ENCODE measurements at regions not wholly inside any gene's neighbourhood (a gene's known extent, or its start where the extent isn't known, plus 50 kb on each side); places are given as distances from the start of the nearest gene placed in this dataset.
"Not testable (repeated sequence)": the region's sequence is repeated elsewhere in the genome, so short reads cannot be mapped to it uniquely, and the experiment has no call there.

- intact Hi-C loops (cut with DNase I): no loop called here
- Histone ChIP-seq H3K4me3 (no peak overlapping the region), H3K27ac (no peak overlapping the region), H3K4me1 (no peaks in the 10 kb centered on the region), H3K36me3 (no peaks in the 10 kb centered on the region), H3K27me3 (ENCODE audit: low read depth) (no peaks in the 10 kb centered on the region), H3K9me3 (peaks cover 13% of the 10 kb centered on the region)
- no peak for TF ChIP-seq CTCF (IDR thresholded peaks at IDR 0.05)
- ATAC-seq: no peak
- no peak for DNase-seq
Observed at GRCh38 chr6:122268394-122268793, 131.1 kb upstream of the HSF2 start.

GRCh38 chr6:122276637-122277036, 122.8 kb upstream of the HSF2 start:
- no peak for TF ChIP-seq CTCF (IDR thresholded peaks at IDR 0.05)
- no peak for DNase-seq
- Histone ChIP-seq H3K9me3 (no peaks in the 10 kb centered on the region), H3K4me1 (no peaks in the 10 kb centered on the region), H3K36me3 (no peaks in the 10 kb centered on the region), H3K27me3 (ENCODE audit: low read depth) (no peaks in the 10 kb centered on the region), H3K27ac (no peak overlapping the region), H3K4me3 (no peak overlapping the region)
- intact Hi-C loops (cut with DNase I): no loop called here
- ATAC-seq: no peak

DNA sequence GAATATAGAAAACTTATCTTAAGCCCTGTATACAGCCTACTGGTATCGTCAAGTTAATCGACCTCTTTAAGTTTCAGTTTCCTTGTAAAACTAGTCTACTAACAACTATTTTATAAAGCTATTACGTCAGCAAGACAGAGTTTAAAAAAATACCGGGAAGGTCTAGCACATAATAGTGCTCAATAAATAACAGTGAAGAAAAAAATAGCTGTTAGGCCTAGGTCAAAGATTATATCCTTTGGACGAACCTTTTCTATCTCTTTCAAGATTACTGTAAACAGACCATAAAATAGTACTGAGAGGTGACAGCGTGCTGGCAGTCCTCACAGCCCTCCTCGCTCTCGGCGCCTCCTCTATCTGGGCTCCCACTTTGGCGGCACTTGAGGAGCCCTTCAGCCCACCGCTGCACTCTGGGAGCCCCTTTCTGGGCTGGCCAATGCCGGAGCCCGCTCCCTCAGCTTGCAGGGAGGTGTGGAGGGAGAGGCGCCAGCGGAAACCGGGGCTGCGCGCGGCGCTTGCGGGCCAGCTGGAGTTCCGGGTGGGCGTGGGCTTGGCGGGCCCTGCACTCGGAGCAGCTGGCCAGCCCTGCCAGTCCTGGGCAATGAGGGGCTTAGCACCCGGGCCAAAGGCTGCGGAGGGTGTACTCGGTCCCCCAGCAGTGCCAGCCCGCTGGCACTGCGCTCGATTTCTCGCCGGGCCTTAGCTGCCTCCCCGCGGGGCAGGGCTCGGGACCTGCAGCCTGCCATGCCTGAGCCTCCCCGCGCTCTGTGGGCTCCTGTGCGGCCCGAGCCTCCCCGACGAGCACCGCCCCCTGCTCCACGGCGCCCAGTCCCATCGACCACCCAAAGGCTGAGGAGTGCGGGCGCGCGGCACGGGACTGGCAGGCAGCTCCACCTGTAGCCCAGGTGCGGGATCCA, 119.1 kb upstream of the HSF2 start:
- ATAC-seq; H3K36me3 ChIP-seq; H3K4me1 ChIP-seq; H3K4me3 ChIP-seq; H3K27me3 ChIP-seq (ENCODE audit: low read depth); H3K27ac ChIP-seq; H3K9me3 ChIP-seq; intact Hi-C loops (cut with DNase I); DNase-seq: not testable (repeated sequence)

DNA sequence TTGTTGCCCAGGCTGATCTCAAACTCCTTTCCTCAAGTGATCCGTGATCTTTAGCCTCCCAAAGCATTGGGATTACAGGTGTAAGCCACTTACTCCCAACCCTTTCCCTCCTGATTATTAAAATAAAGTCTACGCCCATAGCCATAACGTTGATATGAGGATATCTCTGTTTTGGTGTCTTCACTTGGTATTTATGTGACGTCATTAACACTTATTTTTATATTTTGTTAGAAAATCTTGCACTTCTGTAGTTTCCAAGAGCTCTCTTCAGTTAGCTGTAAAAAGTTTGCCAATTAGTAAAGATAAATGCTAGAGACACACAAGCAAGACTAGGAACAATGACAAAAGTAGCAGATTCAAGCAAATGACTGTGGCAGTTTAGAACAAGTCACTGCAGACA, 115.6 kb upstream of the HSF2 start:
- intact Hi-C loops (cut with DNase I): no loop called here
- no peak overlapping the region for H3K27ac ChIP-seq
- no peak overlapping the region for H3K4me3 ChIP-seq
- DNase-seq (no peak), ATAC-seq (no peak)
- no peaks in the 10 kb centered on the region for H3K27me3 ChIP-seq (ENCODE audit: low read depth)
- no peak for TF ChIP-seq CTCF (IDR thresholded peaks at IDR 0.05)
- H3K4me1 ChIP-seq: no peaks in the 10 kb centered on the region
- H3K36me3 ChIP-seq: no peaks in the 10 kb centered on the region
- H3K9me3 ChIP-seq: no peaks in the 10 kb centered on the region

GRCh38 chr6:122284848-122285247, 114.6 kb upstream of the HSF2 start:
- intact Hi-C loops (cut with DNase I): no loop called here
- no peaks in the 10 kb centered on the region for H3K27me3 ChIP-seq (ENCODE audit: low read depth)
- no peaks in the 10 kb centered on the region for H3K36me3 ChIP-seq
- DNase-seq (no peak), ATAC-seq (no peak)
- no peak overlapping the region for H3K4me3 ChIP-seq
- no peaks in the 10 kb centered on the region for H3K4me1 ChIP-seq
- no peak for TF ChIP-seq CTCF (IDR thresholded peaks at IDR 0.05)
- H3K27ac ChIP-seq: no peak overlapping the region
- no peaks in the 10 kb centered on the region for H3K9me3 ChIP-seq

DNA sequence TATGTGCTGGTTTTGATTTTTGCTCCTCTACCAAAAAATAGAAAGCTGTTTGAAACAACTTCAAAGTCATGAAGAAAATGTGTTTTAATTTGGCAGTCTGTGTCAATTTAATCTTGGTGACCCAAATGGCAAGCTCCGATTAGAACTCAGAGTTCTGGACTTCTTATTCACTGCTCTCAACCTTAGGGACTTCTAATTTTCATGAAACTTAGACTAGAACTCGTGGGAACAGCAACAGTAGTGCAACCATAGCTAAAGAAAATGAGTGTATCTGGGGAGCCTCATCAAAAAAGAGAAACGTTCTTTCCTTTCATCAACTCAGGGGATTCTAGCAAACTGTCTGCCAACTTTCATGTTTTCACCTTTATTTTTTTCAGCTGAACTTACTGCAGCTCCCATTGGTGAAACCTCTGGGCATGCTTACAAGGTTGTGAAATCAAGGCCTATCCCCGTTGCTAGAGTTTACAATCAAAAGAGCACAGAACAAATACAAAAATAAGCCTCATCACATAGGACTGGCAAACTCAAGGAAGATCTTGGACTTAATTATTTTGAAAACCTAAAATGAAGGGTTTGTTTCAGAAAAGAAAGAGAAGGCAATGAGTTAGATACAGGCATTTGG, 114.0 kb upstream of the HSF2 start:
- no peak overlapping the region for H3K27ac ChIP-seq
- ATAC-seq (no peak), DNase-seq (no peak)
- intact Hi-C loops (cut with DNase I): no loop called here
- H3K4me1 ChIP-seq: no peaks in the 10 kb centered on the region
- no peaks in the 10 kb centered on the region for H3K36me3 ChIP-seq
- H3K9me3 ChIP-seq: no peaks in the 10 kb centered on the region
- H3K27me3 ChIP-seq (ENCODE audit: low read depth): no peaks in the 10 kb centered on the region
- H3K4me3 ChIP-seq: no peak overlapping the region
- no peak for TF ChIP-seq CTCF (IDR thresholded peaks at IDR 0.05)

Data from lower lobe of right lung (tissue), 2 donors.